ENCODE measurements at regions not wholly inside any gene's neighbourhood (a gene's known extent, or its start where the extent isn't known, plus 50 kb on each side); places are given as distances from the start of the nearest gene placed in this dataset.

- no peak for TF ChIP-seq CTCF (IDR thresholded peaks at IDR 0.05)
- TF ChIP-seq POLR2A (IDR thresholded peaks at IDR 0.05), result no peak
Observed at GRCh38 chr5:14035859-14036503, 91.5 kb upstream of the DNAH5 start.

Data from testis (tissue), 2 donors.